Panc1 (cell line): ENCODE measurements at regions not wholly inside any gene's neighbourhood (a gene's known extent, or its start where the extent isn't known, plus 50 kb on each side); places are given as distances from the start of the nearest gene placed in this dataset.

Experiments
- ATAC-seq: fragments of 200-7000 bp; cut with Tn5 transposase; 2 replicates; pipeline ENCODE4 v1.9.1; 2020; ENCODE audit warnings: mild to moderate bottlenecking, moderate library complexity
- BruUV-seq: library from RNA; stranded (reverse); fragments of 400-500 nt; replicated peaks from 2 replicates; lab custom pipeline; 2021; lab: Mats Ljungman, UMichigan
- CTCF ChIA-PET: fragments of 300-600 bp; sonication (Branson Sonifier 250); formaldehyde crosslinking; loops from one replicate; lab custom pipeline; 2022; ENCODE audit warnings: antibody characterized with exemption; lab: Charles Lee
- POLR2A ChIA-PET: fragments of 300-600 bp; sonication (Branson Sonifier 250); formaldehyde crosslinking; loops from one replicate; lab custom pipeline; 2022; ENCODE audit warnings: antibody characterized with exemption; lab: Charles Lee
- DNase-seq: peaks from one replicate; pipeline ENCODE4 v3.0.0-alpha.2; 2010; ENCODE audit warnings: low read depth, low spot score
- H3K27ac ChIP-seq: 2 replicates; pipeline ENCODE4 v1.5.1; 2011; ENCODE audit warnings: mild to moderate bottlenecking, low read length, inconsistent platforms
- H3K27me3 ChIP-seq: fragments of 200-500 bp; sonication (Bioruptor generic); 2 replicates; pipeline ENCODE4 v1.6.0; 2014; ENCODE audit warnings: low read length, inconsistent platforms; ENCODE audit not compliant: control insufficient read depth, insufficient read depth
- H3K36me3 ChIP-seq: fragments of 200-500 bp; sonication (Bioruptor generic); 2 replicates; pipeline ENCODE4 v1.5.1; 2014; ENCODE audit warnings: inconsistent platforms, mild to moderate bottlenecking, low read length, moderate library complexity; ENCODE audit not compliant: control insufficient read depth, insufficient read depth
- H3K4me1 ChIP-seq: 2 replicates; pipeline ENCODE4 v1.5.1; 2011; ENCODE audit warnings: inconsistent platforms, mild to moderate bottlenecking, low read length, moderate library complexity; ENCODE audit not compliant: control insufficient read depth, insufficient read depth
- H3K4me3 ChIP-seq, 2 experiments: 2 replicates each; pipeline ENCODE4 v1.5.1; 2011 to 2012; ENCODE audit warnings: low read depth in 2 of 2, low read length in 2 of 2, mild to moderate bottlenecking in 2 of 2, inconsistent platforms in 1 of 2, moderate library complexity in 1 of 2
- H3K9me3 ChIP-seq: fragments of 200-500 bp; sonication (Bioruptor generic); 2 replicates; pipeline ENCODE4 v1.5.1; 2014; ENCODE audit warnings: low read depth, mild to moderate bottlenecking, inconsistent platforms, low read length, moderate library complexity; ENCODE audit not compliant: control insufficient read depth, insufficient read depth
- POLR2AphosphoS5 ChIP-seq: IDR thresholded peaks from 2 replicates; pipeline ENCODE4 v1.6.1; 2012; ENCODE audit warnings: mild to moderate bottlenecking, low read depth, low read length, moderate library complexity
- SIN3A ChIP-seq: IDR thresholded peaks from 2 replicates; pipeline ENCODE4 v1.6.1; 2012; ENCODE audit warnings: low read depth, mild to moderate bottlenecking, low read length, moderate library complexity, borderline replicate concordance; ENCODE audit not compliant: insufficient read depth
- TCF7L2 ChIP-seq: IDR thresholded peaks from 2 replicates; pipeline ENCODE4 v1.6.1; 2011; ENCODE audit warnings: mild to moderate bottlenecking, low read depth, low read length, inconsistent platforms
- in situ Hi-C: cut with HindIII; loops from 2 replicates; pipeline ENCODE4 v1.10.0; 2016; ENCODE audit warnings: low sequenced_read_pairs, low pct_unique_long_range_greater_than_20kb
- intact Hi-C: fragments of 100-400 bp; cut with micrococcal nuclease; formaldehyde crosslinking; loops from one replicate; pipeline ENCODE4 v1.10.0; 2022; ENCODE audit not compliant: unreplicated experiment
- TF ChIP-seq, protein P1 (sequence below): fragments of 450-650 bp; IDR thresholded peaks from 2 replicates; pipeline ENCODE4 v1.5.1; 2017; ENCODE audit warnings: mild to moderate bottlenecking
- TF ChIP-seq, protein P2 (sequence below), 2 experiments: IDR thresholded peaks; 2 replicates each; pipeline ENCODE4 v1.6.1; 2011 to 2012; ENCODE audit warnings: low read depth in 2 of 2, control low read depth in 1 of 2, low read length in 1 of 2, mild to moderate bottlenecking in 1 of 2, moderate library complexity in 1 of 2; ENCODE audit not compliant: insufficient read depth in 1 of 2

DNA sequence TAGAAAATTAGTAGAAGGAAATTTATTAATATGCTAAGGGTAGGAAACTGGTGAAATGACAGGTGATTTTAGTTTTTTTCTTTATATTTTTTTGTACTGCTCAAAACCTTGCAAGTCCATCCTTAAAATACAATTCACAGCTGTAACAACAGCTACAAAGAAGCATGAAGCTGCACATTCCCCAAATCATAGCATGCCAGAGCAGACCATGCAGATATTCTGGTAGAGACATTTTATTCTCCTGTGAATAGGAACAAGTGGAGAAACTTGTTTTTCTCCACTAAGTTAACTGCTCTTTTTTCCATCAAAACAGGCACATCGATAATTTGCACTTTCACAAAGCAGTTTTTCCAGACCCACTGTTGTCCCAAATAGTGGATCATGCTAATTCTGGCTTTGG, 1125.7 kb downstream of the BRINP3 start:
- Histone ChIP-seq H3K9me3 (no peaks in the 10 kb centered on the region), H3K27me3 (no peaks in the 10 kb centered on the region), H3K27ac (no peak overlapping the region), H3K36me3 (no peaks in the 10 kb centered on the region), H3K4me3 (no peak overlapping the region), H3K4me1 (no peaks in the 10 kb centered on the region)
- BruUV-seq = no TSS peak
- DNase-seq (no peak), ATAC-seq (no peak)
- in situ Hi-C loops = no loop called here
- intact Hi-C loops = no loop called here
- ChIA-PET CTCF (no interaction called here), POLR2A (no interaction called here)
- TF ChIP-seq TCF7L2 = no peak
- TF ChIP-seq SIN3A = no peak
- no peak for TF ChIP-seq POLR2AphosphoS5
- TF ChIP-seq, protein P1, sequence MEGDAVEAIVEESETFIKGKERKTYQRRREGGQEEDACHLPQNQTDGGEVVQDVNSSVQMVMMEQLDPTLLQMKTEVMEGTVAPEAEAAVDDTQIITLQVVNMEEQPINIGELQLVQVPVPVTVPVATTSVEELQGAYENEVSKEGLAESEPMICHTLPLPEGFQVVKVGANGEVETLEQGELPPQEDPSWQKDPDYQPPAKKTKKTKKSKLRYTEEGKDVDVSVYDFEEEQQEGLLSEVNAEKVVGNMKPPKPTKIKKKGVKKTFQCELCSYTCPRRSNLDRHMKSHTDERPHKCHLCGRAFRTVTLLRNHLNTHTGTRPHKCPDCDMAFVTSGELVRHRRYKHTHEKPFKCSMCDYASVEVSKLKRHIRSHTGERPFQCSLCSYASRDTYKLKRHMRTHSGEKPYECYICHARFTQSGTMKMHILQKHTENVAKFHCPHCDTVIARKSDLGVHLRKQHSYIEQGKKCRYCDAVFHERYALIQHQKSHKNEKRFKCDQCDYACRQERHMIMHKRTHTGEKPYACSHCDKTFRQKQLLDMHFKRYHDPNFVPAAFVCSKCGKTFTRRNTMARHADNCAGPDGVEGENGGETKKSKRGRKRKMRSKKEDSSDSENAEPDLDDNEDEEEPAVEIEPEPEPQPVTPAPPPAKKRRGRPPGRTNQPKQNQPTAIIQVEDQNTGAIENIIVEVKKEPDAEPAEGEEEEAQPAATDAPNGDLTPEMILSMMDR = no peak
- TF ChIP-seq, protein P2, sequence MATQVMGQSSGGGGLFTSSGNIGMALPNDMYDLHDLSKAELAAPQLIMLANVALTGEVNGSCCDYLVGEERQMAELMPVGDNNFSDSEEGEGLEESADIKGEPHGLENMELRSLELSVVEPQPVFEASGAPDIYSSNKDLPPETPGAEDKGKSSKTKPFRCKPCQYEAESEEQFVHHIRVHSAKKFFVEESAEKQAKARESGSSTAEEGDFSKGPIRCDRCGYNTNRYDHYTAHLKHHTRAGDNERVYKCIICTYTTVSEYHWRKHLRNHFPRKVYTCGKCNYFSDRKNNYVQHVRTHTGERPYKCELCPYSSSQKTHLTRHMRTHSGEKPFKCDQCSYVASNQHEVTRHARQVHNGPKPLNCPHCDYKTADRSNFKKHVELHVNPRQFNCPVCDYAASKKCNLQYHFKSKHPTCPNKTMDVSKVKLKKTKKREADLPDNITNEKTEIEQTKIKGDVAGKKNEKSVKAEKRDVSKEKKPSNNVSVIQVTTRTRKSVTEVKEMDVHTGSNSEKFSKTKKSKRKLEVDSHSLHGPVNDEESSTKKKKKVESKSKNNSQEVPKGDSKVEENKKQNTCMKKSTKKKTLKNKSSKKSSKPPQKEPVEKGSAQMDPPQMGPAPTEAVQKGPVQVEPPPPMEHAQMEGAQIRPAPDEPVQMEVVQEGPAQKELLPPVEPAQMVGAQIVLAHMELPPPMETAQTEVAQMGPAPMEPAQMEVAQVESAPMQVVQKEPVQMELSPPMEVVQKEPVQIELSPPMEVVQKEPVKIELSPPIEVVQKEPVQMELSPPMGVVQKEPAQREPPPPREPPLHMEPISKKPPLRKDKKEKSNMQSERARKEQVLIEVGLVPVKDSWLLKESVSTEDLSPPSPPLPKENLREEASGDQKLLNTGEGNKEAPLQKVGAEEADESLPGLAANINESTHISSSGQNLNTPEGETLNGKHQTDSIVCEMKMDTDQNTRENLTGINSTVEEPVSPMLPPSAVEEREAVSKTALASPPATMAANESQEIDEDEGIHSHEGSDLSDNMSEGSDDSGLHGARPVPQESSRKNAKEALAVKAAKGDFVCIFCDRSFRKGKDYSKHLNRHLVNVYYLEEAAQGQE (IDR thresholded peaks at IDR 0.05; ENCODE audit: insufficient read depth in 1 of 2, low read depth in 2 of 2, low read length in 1 of 2) = no peak

DNA sequence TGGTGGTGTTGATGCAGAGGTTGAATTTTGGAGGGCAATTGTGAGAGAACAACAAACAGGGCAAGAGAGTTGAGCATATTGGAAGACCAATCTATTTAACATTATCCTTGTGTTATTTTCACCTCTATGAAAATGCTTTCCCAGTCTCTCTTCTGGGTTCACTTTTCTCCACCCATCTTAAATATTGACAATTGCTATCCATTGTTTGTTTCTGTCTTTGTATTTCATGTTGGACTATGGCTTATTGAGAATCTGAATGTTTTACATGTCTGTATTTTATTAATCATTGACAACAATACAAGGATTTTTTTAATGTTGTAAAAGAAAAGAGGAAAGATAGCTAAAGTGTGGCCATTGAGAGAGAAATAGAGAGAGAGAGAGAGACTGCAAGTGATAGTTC, 1121.5 kb downstream of the BRINP3 start:
- Histone ChIP-seq H3K27ac (no peak overlapping the region), H3K36me3 (no peaks in the 10 kb centered on the region), H3K9me3 (no peaks in the 10 kb centered on the region), H3K4me3 (no peak overlapping the region), H3K27me3 (no peaks in the 10 kb centered on the region), H3K4me1 (no peaks in the 10 kb centered on the region)
- intact Hi-C loops = no loop called here
- POLR2A ChIA-PET = no interaction called here
- no peak for TF ChIP-seq SIN3A
- TF ChIP-seq POLR2AphosphoS5 = no peak
- TF ChIP-seq, protein P1 = no peak
- no peak for TF ChIP-seq TCF7L2
- TF ChIP-seq, protein P2 (IDR thresholded peaks at IDR 0.05; ENCODE audit: insufficient read depth in 1 of 2, low read depth in 2 of 2, low read length in 1 of 2) = no peak
- BruUV-seq = no TSS peak
- DNase-seq (no peak), ATAC-seq (no peak)
- in situ Hi-C loops = no loop called here
- CTCF ChIA-PET = no interaction called here
